Endothelial cell of umbilical vein (primary cell): ENCODE measurements at regions not wholly inside any gene's neighbourhood (a gene's known extent, or its start where the extent isn't known, plus 50 kb on each side); places are given as distances from the start of the nearest gene placed in this dataset.

Experiments used
- BruUV-seq: library from RNA; stranded (reverse); fragments of 400-500 nt; replicated peaks from 2 replicates; lab custom pipeline; 2021; lab: Mats Ljungman, UMichigan
- CTCF ChIA-PET: fragments of 300-600, 350-600 bp; sonication (Branson Sonifier 250); formaldehyde crosslinking; loops from one replicate; lab custom pipeline; 2021; ENCODE audit warnings: antibody characterized with exemption, inconsistent platforms; lab: Charles Lee
- POLR2A ChIA-PET: fragments of 300-600, 350-600 bp; sonication (Branson Sonifier 250); formaldehyde crosslinking; loops from one replicate; lab custom pipeline; 2021; ENCODE audit warnings: antibody characterized with exemption, inconsistent platforms; lab: Charles Lee
- DNase-seq: peaks from one replicate; pipeline ENCODE4 v3.0.0-alpha.2; 2011; ENCODE audit warnings: low read depth, low spot score
- FAIRE-seq: peaks from 2 replicates; lab custom pipeline; 2011; peaks lifted over from hg19 to GRCh38; lab: Jason Lieb, UNC
- H2AFZ ChIP-seq: 2 replicates; pipeline ENCODE4 v1.6.0; 2012; ENCODE audit warnings: low read depth, low read length, control low read depth, inconsistent platforms
- H3K27ac ChIP-seq: 2 replicates; pipeline ENCODE4 v1.5.1; 2011; ENCODE audit warnings: low read depth, mild to moderate bottlenecking, control low read depth, low read length, moderate library complexity; ENCODE audit not compliant: insufficient read depth
- H3K27me3 ChIP-seq, 2 experiments: 2 replicates each; pipeline versions ENCODE4 v1.6.0 to v1.6.1; 2011; ENCODE audit warnings: low read length in 2 of 2, mixed read lengths in 1 of 2; ENCODE audit not compliant: control insufficient read depth in 2 of 2, insufficient read depth in 2 of 2
- H3K36me3 ChIP-seq, 2 experiments: 2 replicates in 1 of 2; 3 replicates in 1 of 2; pipeline ENCODE4 v1.5.1; 2011; ENCODE audit warnings: low read length in 2 of 2, mild to moderate bottlenecking in 1 of 2, moderate library complexity in 1 of 2; ENCODE audit not compliant: control insufficient read depth in 2 of 2, insufficient read depth in 2 of 2; ENCODE audit errors: extremely low read depth in 1 of 2
- H3K4me1 ChIP-seq: 3 replicates; pipeline ENCODE4 v1.5.1; 2011; ENCODE audit warnings: mild to moderate bottlenecking, low read length; ENCODE audit not compliant: control insufficient read depth, insufficient read depth; ENCODE audit errors: extremely low read depth
- H3K4me2 ChIP-seq: 2 replicates; pipeline ENCODE4 v1.6.1; 2011; ENCODE audit warnings: low read length, control low read depth, mixed read lengths; ENCODE audit not compliant: insufficient read depth
- H3K4me3 ChIP-seq, 3 experiments: fragments of 200-600 bp in 1 of 3; sonication (generic), shearing (Covaris generic) in 1 of 3; replicated peaks in 1 of 3; 2 replicates each; pipeline ENCODE4 v1.5.1; 2011 to 2016; ENCODE audit warnings: control low read depth in 3 of 3, low read length in 3 of 3, mild to moderate bottlenecking in 2 of 3, inconsistent platforms in 1 of 3, low read depth in 1 of 3, moderate library complexity in 1 of 3; ENCODE audit not compliant: insufficient read depth in 1 of 3
- H3K79me2 ChIP-seq: 2 replicates; pipeline ENCODE4 v1.6.0; 2012; ENCODE audit warnings: low read length, inconsistent platforms; ENCODE audit not compliant: control insufficient read depth, insufficient read depth
- H3K9ac ChIP-seq: replicated peaks from 2 replicates; pipeline ENCODE3; 2011; ENCODE audit warnings: low read length, control low read depth; ENCODE audit not compliant: insufficient read depth; ENCODE audit errors: extremely low read depth
- H3K9me1 ChIP-seq: replicated peaks from 3 replicates; pipeline ENCODE4 v1.6.0; 2011; ENCODE audit warnings: mild to moderate bottlenecking, low read length; ENCODE audit not compliant: control insufficient read depth, insufficient read depth; ENCODE audit errors: extremely low read depth
- H3K9me3 ChIP-seq: replicated peaks from 2 replicates; pipeline ENCODE4 v1.5.1; 2012; ENCODE audit warnings: low read length, inconsistent platforms; ENCODE audit not compliant: control insufficient read depth, insufficient read depth
- H4K20me1 ChIP-seq: replicated peaks from 2 replicates; pipeline ENCODE3; 2011; ENCODE audit warnings: mild to moderate bottlenecking, low read length; ENCODE audit not compliant: control insufficient read depth, insufficient read depth; ENCODE audit errors: extremely low read depth
- CTCF ChIP-seq, 2 donors: IDR thresholded peaks; 1 replicate in 1 of 2; 2 replicates in 1 of 2; pipeline ENCODE4 v1.5.1; 2011; ENCODE audit warnings: low read length in 2 of 2, mild to moderate bottlenecking in 2 of 2, moderate library complexity in 2 of 2, control low read depth in 1 of 2, inconsistent platforms in 1 of 2, low read depth in 1 of 2; ENCODE audit not compliant: insufficient read depth in 1 of 2; ENCODE audit errors: extremely low read depth in 1 of 2
- EZH2 ChIP-seq: IDR thresholded peaks from 2 replicates; pipeline ENCODE4 v1.6.1; 2012; ENCODE audit warnings: borderline replicate concordance, low read depth, mild to moderate bottlenecking, moderate library complexity, low read length, inconsistent platforms; ENCODE audit not compliant: severe bottlenecking
- FOS ChIP-seq: IDR thresholded peaks from 2 replicates; pipeline ENCODE4 v1.6.1; 2011; ENCODE audit warnings: mild to moderate bottlenecking, low read length, moderate library complexity, borderline replicate concordance; ENCODE audit not compliant: insufficient read depth
- GATA2 ChIP-seq: IDR thresholded peaks from 2 replicates; pipeline ENCODE4 v1.7.0; 2011; ENCODE audit warnings: low read depth, mild to moderate bottlenecking, moderate library complexity, mixed read lengths, low read length; ENCODE audit not compliant: insufficient read length, insufficient read depth
- JUN ChIP-seq: IDR thresholded peaks from 2 replicates; pipeline ENCODE4 v1.6.1; 2011; ENCODE audit warnings: borderline replicate concordance, low read depth; ENCODE audit not compliant: insufficient read length, insufficient read depth
- MAX ChIP-seq: IDR thresholded peaks from 2 replicates; pipeline ENCODE4 v1.6.1; 2011; ENCODE audit not compliant: insufficient read depth, insufficient read length
- MYC ChIP-seq: IDR thresholded peaks from one replicate; pipeline ENCODE4 v1.6.1; 2011; ENCODE audit warnings: mild to moderate bottlenecking, low read depth, low read length
- POLR2A ChIP-seq: IDR thresholded peaks from 2 replicates; pipeline ENCODE4 v1.6.1; 2012; ENCODE audit warnings: low read depth, mild to moderate bottlenecking, control low read depth, low read length
- POLR2AphosphoS5 ChIP-seq: IDR thresholded peaks from 2 replicates; pipeline ENCODE4 v1.6.1; 2012; ENCODE audit warnings: low read depth, mild to moderate bottlenecking, control low read depth, low read length, moderate library complexity; ENCODE audit not compliant: insufficient read depth
- dilution Hi-C: fragments of 300-500 bp; cut with MboI; formaldehyde crosslinking; loops from one replicate; pipeline ENCODE4 v1.15.0; 2019; ENCODE audit warnings: low sequenced_read_pairs; ENCODE audit not compliant: extremely low pct_ligation_motif_present
- intact Hi-C: fragments of 100-400 bp; cut with micrococcal nuclease; formaldehyde crosslinking; loops from one replicate; pipeline ENCODE4 v1.10.0; 2022

DNA sequence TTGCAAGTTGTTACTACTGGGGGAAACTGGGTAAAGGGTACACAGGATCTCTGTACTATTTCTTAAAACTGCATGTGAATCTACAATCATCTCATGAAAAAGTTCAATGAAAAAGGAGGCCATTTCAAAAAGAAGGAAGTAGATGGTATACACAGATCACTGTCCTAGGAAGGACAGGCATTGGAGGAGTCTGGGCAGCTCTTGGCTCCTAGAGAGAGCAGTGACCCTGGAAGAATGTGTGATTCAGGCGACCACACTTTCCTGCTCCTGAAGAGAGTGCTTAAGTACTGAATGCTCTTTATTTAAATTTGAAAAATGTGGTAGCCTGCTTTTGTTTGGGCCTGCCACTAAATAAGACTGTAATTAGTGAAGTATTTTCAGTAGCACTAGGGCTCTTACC is 318.1 kb upstream of the CASK start:
- Histone ChIP-seq H3K4me2 (no peak overlapping the region), H2AFZ (no peak overlapping the region), H3K79me2 (no peaks in the 10 kb centered on the region), H3K27me3 (no peaks in the 10 kb centered on the region), H3K36me3 (no peaks in the 10 kb centered on the region), H3K9ac (no peak overlapping the region), H3K27ac (no peak overlapping the region), H3K4me3 (no peak overlapping the region), H3K9me3 (no peaks in the 10 kb centered on the region), H3K9me1 (no peaks in the 10 kb centered on the region), H3K4me1 (no peaks in the 10 kb centered on the region), H4K20me1 (no peaks in the 10 kb centered on the region)
- CTCF ChIA-PET = no interaction called here
- dilution Hi-C loops (no loop called here), intact Hi-C loops (no loop called here)
- FAIRE-seq (no peak), DNase-seq (no peak)
- POLR2A ChIA-PET = no interaction called here
- no TSS peak for BruUV-seq
- TF ChIP-seq JUN = no peak
- no peak for TF ChIP-seq CTCF (IDR thresholded peaks at IDR 0.05; ENCODE audit: extremely low read depth in 1 of 2, insufficient read depth in 1 of 2, low read depth in 1 of 2, low read length in 2 of 2)
- no peak for TF ChIP-seq FOS
- no peak for TF ChIP-seq POLR2A
- TF ChIP-seq MYC = no peak
- TF ChIP-seq GATA2 = no peak
- TF ChIP-seq EZH2 = no peak
- TF ChIP-seq POLR2AphosphoS5 = no peak
- no peak for TF ChIP-seq MAX
